Smooth muscle cell (in vitro differentiated cells): ENCODE measurements at regions not wholly inside any gene's neighbourhood (a gene's known extent, or its start where the extent isn't known, plus 50 kb on each side); places are given as distances from the start of the nearest gene placed in this dataset.

Experiments used
- DNase-seq: peaks from one replicate; lab custom pipeline; 2025; ENCODE audit not compliant: unreplicated experiment; lab: John Stamatoyannopoulos, UW
- H2AFZ ChIP-seq: fragments of 200-600 bp; sonication (generic); 2 replicates; pipeline ENCODE4 v1.6.0; 2016; ENCODE audit warnings: antibody characterized with exemption, low read depth, mild to moderate bottlenecking
- H3F3A ChIP-seq: fragments of 200-600 bp; sonication (generic); 2 replicates; pipeline ENCODE4 v1.6.0; 2017; ENCODE audit warnings: antibody characterized with exemption, low read depth
- H3K27ac ChIP-seq: fragments of 200-600 bp; sonication (generic); 2 replicates; pipeline ENCODE4 v1.5.1; 2016; ENCODE audit warnings: low read depth, mild to moderate bottlenecking
- H3K27me3 ChIP-seq: fragments of 200-600 bp; sonication (generic); 2 replicates; pipeline ENCODE4 v1.6.1; 2016; ENCODE audit warnings: low read depth, mild to moderate bottlenecking
- H3K36me3 ChIP-seq: fragments of 200-600 bp; sonication (generic); 2 replicates; pipeline ENCODE4 v1.5.1; 2016; ENCODE audit warnings: low read depth
- H3K4me1 ChIP-seq: fragments of 200-600 bp; sonication (generic); 2 replicates; pipeline ENCODE4 v1.5.1; 2016; ENCODE audit warnings: low read depth
- H3K4me2 ChIP-seq: fragments of 200-600 bp; sonication (generic); 2 replicates; pipeline ENCODE4 v1.6.0; 2016; ENCODE audit warnings: mild to moderate bottlenecking
- H3K4me3 ChIP-seq: fragments of 200-600 bp; sonication (generic); 2 replicates; pipeline ENCODE4 v1.5.1; 2016; ENCODE audit warnings: mild to moderate bottlenecking
- H3K79me2 ChIP-seq: fragments of 200-600 bp; sonication (generic); 2 replicates; pipeline ENCODE4 v1.6.0; 2016; ENCODE audit warnings: low read depth, mild to moderate bottlenecking
- H3K9ac ChIP-seq: fragments of 200-600 bp; sonication (generic); 2 replicates; pipeline ENCODE4 v1.6.0; 2016; ENCODE audit warnings: low read depth
- H3K9me3 ChIP-seq: fragments of 200-600 bp; sonication (generic); replicated peaks from 2 replicates; pipeline ENCODE4 v1.5.1; 2016; ENCODE audit warnings: low read depth
- H4K20me1 ChIP-seq: fragments of 200-600 bp; sonication (generic); 2 replicates; pipeline ENCODE4 v1.6.0; 2016; ENCODE audit warnings: low read depth
- CTCF ChIP-seq: fragments of 200-600 bp; sonication (generic); IDR thresholded peaks from 2 replicates; pipeline ENCODE4 v1.5.1; 2017; ENCODE audit warnings: borderline replicate concordance, mild to moderate bottlenecking, antibody characterized with exemption; ENCODE audit not compliant: insufficient read depth, poor library complexity, severe bottlenecking
- WGBS: methylation state at CpG from one replicate; pipeline ENCODE4 v1.1.7; 2016; ENCODE audit warnings: low lambda C conversion rate; 5-methylcytosine and 5-hydroxymethylcytosine counted together

GRCh38 chr7:118013252-118014010 is 140.2 kb upstream of the CTTNBP2 start:
- Histone ChIP-seq H3K4me3 (no peak overlapping the region), H3K4me1 (no peaks in the 10 kb centered on the region), H3K9ac (no peak overlapping the region), H4K20me1 (no peaks in the 10 kb centered on the region), H3K79me2 (no peaks in the 10 kb centered on the region), H3K36me3 (no peaks in the 10 kb centered on the region), H3K27me3 (no peaks in the 10 kb centered on the region), H3K9me3 (no peaks in the 10 kb centered on the region), H3K27ac (no peak overlapping the region), H3K4me2 (no peak overlapping the region), H2AFZ (no peak overlapping the region), H3F3A (no peaks in the 10 kb centered on the region)
- no peak for DNase-seq
- TF ChIP-seq CTCF = no peak
- 84% methylated on average over 2 of the region's 2 CpGs for WGBS

- WGBS = 71% methylated on average over 2 of the region's 2 CpGs
- Histone ChIP-seq H3F3A (no peaks in the 10 kb centered on the region), H3K4me2 (no peak overlapping the region), H3K4me1 (no peaks in the 10 kb centered on the region), H2AFZ (no peak overlapping the region), H3K27ac (no peak overlapping the region), H3K9ac (no peak overlapping the region), H3K27me3 (no peaks in the 10 kb centered on the region), H3K36me3 (no peaks in the 10 kb centered on the region), H3K79me2 (no peaks in the 10 kb centered on the region), H3K9me3 (no peaks in the 10 kb centered on the region), H4K20me1 (no peaks in the 10 kb centered on the region), H3K4me3 (no peak overlapping the region)
- DNase-seq = no peak
- TF ChIP-seq CTCF = no peak
Measured at GRCh38 chr7:118022546-118022945, 149.3 kb upstream of the CTTNBP2 start.

- 99% methylated on average over 2 of the region's 2 CpGs for WGBS
Measured at GRCh38 chr7:118026791-118027190, 153.6 kb upstream of the CTTNBP2 start.

More at GRCh38 chr7:118026791-118027190, 153.6 kb upstream of the CTTNBP2 start:
- H3K36me3 ChIP-seq = no peaks in the 10 kb centered on the region
- no peak overlapping the region for H2AFZ ChIP-seq
- H3K4me1 ChIP-seq = no peaks in the 10 kb centered on the region
- no peak for TF ChIP-seq CTCF
- H3K4me2 ChIP-seq = no peak overlapping the region
- no peak for DNase-seq
- no peaks in the 10 kb centered on the region for H3K27me3 ChIP-seq
- no peak overlapping the region for H3K9ac ChIP-seq
- no peaks in the 10 kb centered on the region for H3K79me2 ChIP-seq
- H3K4me3 ChIP-seq = no peak overlapping the region
- no peaks in the 10 kb centered on the region for H3F3A ChIP-seq
- H3K27ac ChIP-seq = no peak overlapping the region
- no peaks in the 10 kb centered on the region for H3K9me3 ChIP-seq
- H4K20me1 ChIP-seq = no peaks in the 10 kb centered on the region
